ENCODE measurements at regions not wholly inside any gene's neighbourhood (a gene's known extent, or its start where the extent isn't known, plus 50 kb on each side); places are given as distances from the start of the nearest gene placed in this dataset.

- Histone ChIP-seq H3K27me3 (ENCODE audit: control insufficient read depth in 1 of 2, insufficient read depth in 1 of 2, low read length in 2 of 2) (no peaks in the 10 kb centered on the region), H3K9ac (ENCODE audit: low read length) (no peak overlapping the region), H2BK15ac (ENCODE audit: low read depth, poor library complexity, severe bottlenecking) (no peak overlapping the region), H3K18ac (ENCODE audit: low read depth in 1 of 2, low read length in 2 of 2) (no peak overlapping the region), H2AFZ (ENCODE audit: low read depth, low read length) (no peak overlapping the region), H4K8ac (ENCODE audit: low read length) (no peak overlapping the region), H4K91ac (ENCODE audit: low read length) (no peak overlapping the region), H2BK120ac (ENCODE audit: low read depth, low read length) (no peak overlapping the region), H3K4me3 (ENCODE audit: insufficient read depth in 1 of 2, low read depth in 1 of 2, low read length in 2 of 2) (no peak overlapping the region), H3K4me1 (ENCODE audit: control insufficient read depth, insufficient read depth, low read depth, low read length) (no peaks in the 10 kb centered on the region), H2AK5ac (ENCODE audit: low read length, severe bottlenecking) (no peak overlapping the region), H2BK12ac (ENCODE audit: low read length in 2 of 2) (no peak overlapping the region), H3K79me1 (replicated peaks; ENCODE audit: low read length, poor library complexity, severe bottlenecking) (no peaks in the 10 kb centered on the region), H3K14ac (ENCODE audit: low read length in 2 of 2) (no peak overlapping the region), H3K4ac (ENCODE audit: low read depth in 1 of 2, low read length in 2 of 2) (no peak overlapping the region), H2BK5ac (ENCODE audit: low read depth, low read length, poor library complexity, severe bottlenecking) (no peak overlapping the region), H3K4me2 (ENCODE audit: low read length, poor library complexity, severe bottlenecking) (no peak overlapping the region), H3K27ac (ENCODE audit: low read length, poor library complexity, severe bottlenecking) (no peak overlapping the region), H3K23ac (ENCODE audit: low read length in 2 of 2) (no peak overlapping the region), H3K36me3 (ENCODE audit: control insufficient read depth in 1 of 2, insufficient read depth in 2 of 2, low read depth in 1 of 2, low read length in 2 of 2) (no peaks in the 10 kb centered on the region), H3K9me3 (ENCODE audit: control insufficient read depth, low read length) (no peaks in the 10 kb centered on the region)
- WGBS, result 51% methylated on average over 3 of the region's 6 CpGs
- peak; percentile 58 for DNase-seq
Observed at GRCh38 chr1:117802531-117803257, 126.7 kb downstream of the GDAP2 start.

DNA sequence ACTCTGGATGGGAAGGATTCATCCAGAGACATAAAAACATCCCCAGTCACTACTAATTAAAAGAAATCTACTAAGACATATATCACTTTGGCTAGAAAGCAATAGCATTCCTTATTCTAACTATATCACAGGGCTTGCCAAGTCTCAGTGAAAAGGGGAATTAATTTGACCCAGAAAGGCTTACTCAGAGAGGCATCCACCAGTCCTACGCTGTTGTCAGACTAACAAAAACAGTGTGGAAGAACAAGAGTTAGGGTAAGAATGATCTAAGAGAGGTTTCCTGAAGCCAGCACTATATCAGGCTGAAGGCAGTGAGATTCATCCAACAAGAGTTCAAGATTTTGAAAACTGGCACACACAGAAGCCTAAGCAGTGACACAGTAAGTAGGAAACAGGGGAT lies 126.1 kb downstream of the GDAP2 start:
- no peak for DNase-seq
- no peak overlapping the region for H2BK120ac ChIP-seq (ENCODE audit: low read depth, low read length)
- H2AFZ ChIP-seq (ENCODE audit: low read depth, low read length), result no peak overlapping the region
- H2BK15ac ChIP-seq (ENCODE audit: low read depth, poor library complexity, severe bottlenecking), result no peak overlapping the region
- H3K18ac ChIP-seq (ENCODE audit: low read depth in 1 of 2, low read length in 2 of 2), result no peak overlapping the region
- H3K9ac ChIP-seq (ENCODE audit: low read length), result no peak overlapping the region
- no peaks in the 10 kb centered on the region for H3K9me3 ChIP-seq (ENCODE audit: control insufficient read depth, low read length)
- H4K8ac ChIP-seq (ENCODE audit: low read length), result no peak overlapping the region
- H3K27me3 ChIP-seq (ENCODE audit: control insufficient read depth in 1 of 2, insufficient read depth in 1 of 2, low read length in 2 of 2), result no peaks in the 10 kb centered on the region
- H2AK5ac ChIP-seq (ENCODE audit: low read length, severe bottlenecking), result no peak overlapping the region
- H3K79me1 ChIP-seq (replicated peaks; ENCODE audit: low read length, poor library complexity, severe bottlenecking), result no peaks in the 10 kb centered on the region
- no peak overlapping the region for H3K23ac ChIP-seq (ENCODE audit: low read length in 2 of 2)
- H4K91ac ChIP-seq (ENCODE audit: low read length), result no peak overlapping the region
- no peak overlapping the region for H3K4ac ChIP-seq (ENCODE audit: low read depth in 1 of 2, low read length in 2 of 2)
- H3K4me3 ChIP-seq (ENCODE audit: insufficient read depth in 1 of 2, low read depth in 1 of 2, low read length in 2 of 2), result no peak overlapping the region
- no peaks in the 10 kb centered on the region for H3K4me1 ChIP-seq (ENCODE audit: control insufficient read depth, insufficient read depth, low read depth, low read length)
- no peak overlapping the region for H3K4me2 ChIP-seq (ENCODE audit: low read length, poor library complexity, severe bottlenecking)
- no peak overlapping the region for H2BK5ac ChIP-seq (ENCODE audit: low read depth, low read length, poor library complexity, severe bottlenecking)
- H3K27ac ChIP-seq (ENCODE audit: low read length, poor library complexity, severe bottlenecking), result no peak overlapping the region
- no peak overlapping the region for H2BK12ac ChIP-seq (ENCODE audit: low read length in 2 of 2)
- no peak overlapping the region for H3K14ac ChIP-seq (ENCODE audit: low read length in 2 of 2)
- WGBS, result 89% methylated on average over 1 of the region's 1 CpG
- no peaks in the 10 kb centered on the region for H3K36me3 ChIP-seq (ENCODE audit: control insufficient read depth in 1 of 2, insufficient read depth in 2 of 2, low read depth in 1 of 2, low read length in 2 of 2)

DNA sequence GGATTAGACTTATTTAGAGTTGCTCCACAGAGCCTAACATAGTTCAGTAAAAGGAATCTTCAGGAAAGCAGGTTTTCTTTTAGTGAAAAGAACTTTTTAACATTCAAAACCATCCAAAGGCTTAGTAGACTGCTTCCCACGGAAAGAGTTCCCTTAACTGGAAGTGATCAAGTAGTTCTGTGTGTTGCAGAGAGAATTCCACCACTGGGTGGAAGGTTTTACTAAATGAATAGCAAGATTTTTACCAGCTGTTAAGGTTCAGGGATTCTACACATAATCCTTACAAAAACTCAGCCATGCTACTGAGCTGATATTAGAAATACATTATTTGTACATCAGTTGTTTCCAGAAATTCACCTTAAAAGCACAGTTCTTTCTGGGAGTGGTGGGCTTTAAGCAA lies 119.7 kb downstream of the GDAP2 start:
- Histone ChIP-seq H3K27ac (ENCODE audit: low read length, poor library complexity, severe bottlenecking) (no peak overlapping the region), H2BK12ac (ENCODE audit: low read length in 2 of 2) (no peak overlapping the region), H3K23ac (ENCODE audit: low read length in 2 of 2) (no peak overlapping the region), H2AFZ (ENCODE audit: low read depth, low read length) (no peak overlapping the region), H2BK120ac (ENCODE audit: low read depth, low read length) (no peak overlapping the region), H3K9me3 (ENCODE audit: control insufficient read depth, low read length) (no peaks in the 10 kb centered on the region), H3K4ac (ENCODE audit: low read depth in 1 of 2, low read length in 2 of 2) (no peak overlapping the region), H3K14ac (ENCODE audit: low read length in 2 of 2) (no peak overlapping the region), H3K4me2 (ENCODE audit: low read length, poor library complexity, severe bottlenecking) (no peak overlapping the region), H3K4me3 (ENCODE audit: insufficient read depth in 1 of 2, low read depth in 1 of 2, low read length in 2 of 2) (no peak overlapping the region), H2BK5ac (ENCODE audit: low read depth, low read length, poor library complexity, severe bottlenecking) (no peak overlapping the region), H3K27me3 (ENCODE audit: control insufficient read depth in 1 of 2, insufficient read depth in 1 of 2, low read length in 2 of 2) (no peaks in the 10 kb centered on the region), H3K79me1 (replicated peaks; ENCODE audit: low read length, poor library complexity, severe bottlenecking) (no peaks in the 10 kb centered on the region), H4K91ac (ENCODE audit: low read length) (no peak overlapping the region), H2BK15ac (ENCODE audit: low read depth, poor library complexity, severe bottlenecking) (no peak overlapping the region), H3K36me3 (ENCODE audit: control insufficient read depth in 1 of 2, insufficient read depth in 2 of 2, low read depth in 1 of 2, low read length in 2 of 2) (no peaks in the 10 kb centered on the region), H2AK5ac (ENCODE audit: low read length, severe bottlenecking) (no peak overlapping the region), H3K18ac (ENCODE audit: low read depth in 1 of 2, low read length in 2 of 2) (no peak overlapping the region), H4K8ac (ENCODE audit: low read length) (no peak overlapping the region), H3K4me1 (ENCODE audit: control insufficient read depth, insufficient read depth, low read depth, low read length) (peaks cover 2% of the 10 kb centered on the region), H3K9ac (ENCODE audit: low read length) (no peak overlapping the region)
- no CpG with 5 or more reads among the region's 1 CpG for WGBS
- peak; percentile 27 for DNase-seq

GRCh38 chr1:117810553-117810952 lies 118.9 kb downstream of the GDAP2 start:
- Histone ChIP-seq H2AK5ac (ENCODE audit: low read length, severe bottlenecking) (no peak overlapping the region), H3K27me3 (ENCODE audit: control insufficient read depth in 1 of 2, insufficient read depth in 1 of 2, low read length in 2 of 2) (no peaks in the 10 kb centered on the region), H2BK5ac (ENCODE audit: low read depth, low read length, poor library complexity, severe bottlenecking) (no peak overlapping the region), H3K9me3 (ENCODE audit: control insufficient read depth, low read length) (no peaks in the 10 kb centered on the region), H3K27ac (ENCODE audit: low read length, poor library complexity, severe bottlenecking) (no peak overlapping the region), H2AFZ (ENCODE audit: low read depth, low read length) (no peak overlapping the region), H3K4me1 (ENCODE audit: control insufficient read depth, insufficient read depth, low read depth, low read length) (peaks cover 5% of the 10 kb centered on the region), H3K4me2 (ENCODE audit: low read length, poor library complexity, severe bottlenecking) (no peak overlapping the region), H3K79me1 (replicated peaks; ENCODE audit: low read length, poor library complexity, severe bottlenecking) (no peaks in the 10 kb centered on the region), H4K91ac (ENCODE audit: low read length) (peak overlapping the region; percentile 74), H2BK12ac (ENCODE audit: low read length in 2 of 2) (peak overlapping the region; percentile 45 to 84), H3K4me3 (ENCODE audit: insufficient read depth in 1 of 2, low read depth in 1 of 2, low read length in 2 of 2) (no peak overlapping the region), H2BK15ac (ENCODE audit: low read depth, poor library complexity, severe bottlenecking) (no peak overlapping the region), H3K14ac (ENCODE audit: low read length in 2 of 2) (no peak overlapping the region), H3K36me3 (ENCODE audit: control insufficient read depth in 1 of 2, insufficient read depth in 2 of 2, low read depth in 1 of 2, low read length in 2 of 2) (no peaks in the 10 kb centered on the region), H3K23ac (ENCODE audit: low read length in 2 of 2) (no peak overlapping the region), H3K18ac (ENCODE audit: low read depth in 1 of 2, low read length in 2 of 2) (peak overlapping the region in 1 of 2 experiments; percentile 55), H3K9ac (ENCODE audit: low read length) (no peak overlapping the region), H4K8ac (ENCODE audit: low read length) (peak overlapping the region; percentile 45), H2BK120ac (ENCODE audit: low read depth, low read length) (no peak overlapping the region), H3K4ac (ENCODE audit: low read depth in 1 of 2, low read length in 2 of 2) (peak overlapping the region; percentile 1 to 59)
- 62% methylated on average over 3 of the region's 3 CpGs for WGBS
- no peak for DNase-seq

Data from mesenchymal stem cell (in vitro differentiated cells and primary cell).